ENCODE measurements at regions not wholly inside any gene's neighbourhood (a gene's known extent, or its start where the extent isn't known, plus 50 kb on each side); places are given as distances from the start of the nearest gene placed in this dataset.

DNA sequence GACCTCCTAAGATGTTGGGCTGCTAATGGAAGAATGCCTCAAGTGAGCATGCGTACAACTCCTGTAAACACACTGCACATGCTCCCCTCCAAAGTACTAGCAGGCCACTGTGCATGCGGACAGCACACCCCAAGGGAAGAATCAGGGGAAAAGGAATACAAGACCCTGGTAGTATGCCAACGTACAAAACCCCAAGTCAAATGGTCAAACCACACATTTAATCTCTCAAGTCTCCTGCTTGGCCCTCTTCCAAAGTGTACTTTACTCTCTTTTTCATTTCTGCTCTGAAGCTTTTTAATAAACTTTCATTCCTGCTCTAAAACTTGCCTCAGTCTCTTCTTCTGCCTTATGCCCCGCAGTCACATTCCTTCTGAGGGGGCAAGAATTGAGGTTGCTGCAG is 466.4 kb downstream of the DMRTA1 start:
- Histone ChIP-seq H3K9me3 (peaks cover 0 to 3% (median 0%) of the 10 kb centered on the region in 11 donors), H3K4me1 (no peaks in the 10 kb centered on the region), H3K27ac (no peak overlapping the region), H3K27me3 (no peaks in the 10 kb centered on the region), H3K36me3 (no peaks in the 10 kb centered on the region), H3K4me3 (no peak overlapping the region)
- ATAC-seq = no peak
- TF ChIP-seq, protein P1, sequence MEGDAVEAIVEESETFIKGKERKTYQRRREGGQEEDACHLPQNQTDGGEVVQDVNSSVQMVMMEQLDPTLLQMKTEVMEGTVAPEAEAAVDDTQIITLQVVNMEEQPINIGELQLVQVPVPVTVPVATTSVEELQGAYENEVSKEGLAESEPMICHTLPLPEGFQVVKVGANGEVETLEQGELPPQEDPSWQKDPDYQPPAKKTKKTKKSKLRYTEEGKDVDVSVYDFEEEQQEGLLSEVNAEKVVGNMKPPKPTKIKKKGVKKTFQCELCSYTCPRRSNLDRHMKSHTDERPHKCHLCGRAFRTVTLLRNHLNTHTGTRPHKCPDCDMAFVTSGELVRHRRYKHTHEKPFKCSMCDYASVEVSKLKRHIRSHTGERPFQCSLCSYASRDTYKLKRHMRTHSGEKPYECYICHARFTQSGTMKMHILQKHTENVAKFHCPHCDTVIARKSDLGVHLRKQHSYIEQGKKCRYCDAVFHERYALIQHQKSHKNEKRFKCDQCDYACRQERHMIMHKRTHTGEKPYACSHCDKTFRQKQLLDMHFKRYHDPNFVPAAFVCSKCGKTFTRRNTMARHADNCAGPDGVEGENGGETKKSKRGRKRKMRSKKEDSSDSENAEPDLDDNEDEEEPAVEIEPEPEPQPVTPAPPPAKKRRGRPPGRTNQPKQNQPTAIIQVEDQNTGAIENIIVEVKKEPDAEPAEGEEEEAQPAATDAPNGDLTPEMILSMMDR (IDR thresholded peaks at IDR 0.05) = no peak
- intact Hi-C loops (cut with DNase I) = no loop called here
- DNase-seq = no peak
- 70 to 74% methylated on average over 4 of the region's 4 CpGs for WGBS, 2 donors

DNA sequence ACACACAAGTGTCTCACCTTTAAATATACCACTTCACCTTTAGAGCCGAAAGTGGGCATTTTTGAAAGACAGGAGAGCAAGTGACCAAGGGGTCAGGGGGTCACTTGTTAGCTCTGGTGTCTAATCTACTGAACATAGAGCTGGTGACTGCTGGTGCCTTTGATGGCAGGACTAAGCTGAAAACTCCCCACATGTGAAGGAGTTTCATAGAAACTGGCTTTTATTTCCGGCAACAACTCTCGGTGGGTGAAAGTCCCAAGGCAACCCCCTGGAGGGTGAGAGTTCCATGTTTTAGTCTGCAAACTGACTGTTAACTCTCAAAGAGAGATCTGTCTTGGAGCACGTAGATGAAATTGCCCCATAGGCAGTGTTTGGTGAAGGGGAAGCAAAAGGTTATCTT is 466.9 kb downstream of the DMRTA1 start:
- H3K36me3 ChIP-seq = no peaks in the 10 kb centered on the region
- TF ChIP-seq, protein P1 (IDR thresholded peaks at IDR 0.05) = no peak
- no peak for DNase-seq
- peaks cover 0 to 3% (median 0%) of the 10 kb centered on the region in 11 donors for H3K9me3 ChIP-seq
- WGBS, 2 donors = 38 to 53% methylated on average over 4 of the region's 4 CpGs
- no peak overlapping the region for H3K4me3 ChIP-seq
- ATAC-seq = no peak
- no peaks in the 10 kb centered on the region for H3K4me1 ChIP-seq
- no peak overlapping the region for H3K27ac ChIP-seq
- no peaks in the 10 kb centered on the region for H3K27me3 ChIP-seq
- intact Hi-C loops (cut with DNase I) = no loop called here

DNA sequence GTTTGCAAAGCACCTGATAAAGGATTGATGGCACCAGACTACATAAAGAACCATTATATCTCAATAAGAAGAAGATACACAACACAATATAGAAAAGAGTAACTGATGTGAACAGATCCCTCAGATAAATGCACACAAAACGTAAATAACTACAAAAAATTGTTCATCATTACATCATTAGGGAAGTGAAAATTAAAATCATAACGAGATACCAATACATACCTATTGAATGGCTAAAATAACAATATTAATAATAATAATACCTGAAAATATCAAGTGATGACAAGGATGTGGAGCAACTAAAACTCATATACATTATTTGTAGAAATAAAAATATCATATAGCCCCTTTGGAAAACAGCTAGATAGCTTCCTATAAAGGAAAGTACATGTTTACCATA is 469.5 kb downstream of the DMRTA1 start:
- Histone ChIP-seq H3K27me3 (no peaks in the 10 kb centered on the region), H3K4me3 (no peak overlapping the region), H3K27ac (no peak overlapping the region), H3K36me3 (no peaks in the 10 kb centered on the region), H3K4me1 (no peaks in the 10 kb centered on the region), H3K9me3 (peaks cover 0 to 3% (median 0%) of the 10 kb centered on the region in 11 donors)
- TF ChIP-seq, protein P1 (IDR thresholded peaks at IDR 0.05) = no peak
- intact Hi-C loops (cut with DNase I) = no loop called here
- ATAC-seq (no peak), DNase-seq (no peak)
- WGBS, 2 donors = 49 to 56% methylated on average over 2 of the region's 2 CpGs

DNA sequence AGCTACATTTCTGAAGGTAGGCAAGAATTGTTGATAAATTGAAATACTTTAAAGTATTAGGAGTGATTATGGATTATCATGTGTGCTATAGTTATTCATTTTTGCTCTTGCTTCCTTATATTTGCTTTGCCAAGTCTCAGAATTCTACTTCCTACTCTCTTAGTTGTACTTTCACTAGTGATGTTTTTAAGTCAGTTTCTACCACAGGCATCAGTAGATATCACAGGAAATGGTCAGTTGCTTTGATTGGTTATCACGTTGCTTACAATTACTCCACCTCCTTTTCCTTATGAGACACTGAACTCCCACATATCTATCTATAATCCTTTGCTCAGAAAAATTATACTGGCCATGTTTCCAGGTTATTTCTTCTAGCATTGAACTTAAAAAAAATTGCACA is 472.8 kb downstream of the DMRTA1 start:
- H3K4me1 ChIP-seq = no peaks in the 10 kb centered on the region
- TF ChIP-seq, protein P1 (IDR thresholded peaks at IDR 0.05) = no peak
- no peak overlapping the region for H3K4me3 ChIP-seq
- peaks cover 0 to 1% (median 0%) of the 10 kb centered on the region in 11 donors for H3K9me3 ChIP-seq
- no peak for DNase-seq
- no peaks in the 10 kb centered on the region for H3K27me3 ChIP-seq
- no peak for ATAC-seq
- H3K36me3 ChIP-seq = no peaks in the 10 kb centered on the region
- WGBS, 2 donors = 38 to 48% methylated on average over 1 of the region's 1 CpG
- intact Hi-C loops (cut with DNase I) = no loop called here
- no peak overlapping the region for H3K27ac ChIP-seq

DNA sequence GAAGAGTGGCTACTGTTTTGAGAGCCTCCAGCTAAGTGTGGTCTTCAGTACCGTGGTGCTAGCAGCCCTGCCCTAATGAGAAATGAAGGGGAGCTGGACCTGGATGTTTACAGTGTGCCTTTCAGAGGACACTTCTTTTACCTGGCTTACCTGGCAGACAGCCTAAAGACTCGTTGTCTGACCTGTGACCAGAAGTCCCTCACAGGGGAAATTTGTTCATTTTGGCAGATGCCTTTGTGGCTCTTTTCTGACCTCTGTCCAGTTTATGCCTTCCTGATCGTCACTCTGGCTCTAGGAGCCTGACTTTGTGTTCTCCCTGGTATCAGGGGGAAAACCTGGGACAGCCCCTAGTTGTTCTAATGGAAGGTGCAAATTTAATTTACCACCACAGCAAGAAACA is 475.1 kb downstream of the DMRTA1 start:
- Histone ChIP-seq H3K27ac (no peak overlapping the region), H3K9me3 (no peaks in the 10 kb centered on the region), H3K27me3 (no peaks in the 10 kb centered on the region), H3K4me1 (no peaks in the 10 kb centered on the region), H3K4me3 (no peak overlapping the region), H3K36me3 (no peaks in the 10 kb centered on the region)
- TF ChIP-seq, protein P1 (IDR thresholded peaks at IDR 0.05) = no peak
- WGBS, 2 donors = 42 to 46% methylated on average over 3 of the region's 3 CpGs
- ATAC-seq = no peak
- DNase-seq = no peak
- intact Hi-C loops (cut with DNase I) = no loop called here

Measured in heart right ventricle (tissue), 16 donors.